ENCODE measurements at regions not wholly inside any gene's neighbourhood (a gene's known extent, or its start where the extent isn't known, plus 50 kb on each side); places are given as distances from the start of the nearest gene placed in this dataset.
"Not testable (repeated sequence)": the region's sequence is repeated elsewhere in the genome, so short reads cannot be mapped to it uniquely, and the experiment has no call there.

GRCh38 chr1:190688096-190688495, 210.4 kb upstream of the BRINP3 start:
- Mint-ChIP-seq H3K36me3 (no peaks in the 10 kb centered on the region), H3K4me1 (no peaks in the 10 kb centered on the region), H3K27ac (no peak overlapping the region), H3K9me3 (peaks cover 15 to 43% (median 25%) of the 10 kb centered on the region in 6 donors), H3K4me3 (no peak overlapping the region), H3K27me3 (ENCODE audit: low read depth in 3 of 3) (no peaks in the 10 kb centered on the region)
- no peak for DNase-seq

GRCh38 chr1:190698488-190698887, 220.8 kb upstream of the BRINP3 start:
- peaks cover 10 to 45% (median 24%) of the 10 kb centered on the region in 6 donors for H3K9me3 Mint-ChIP-seq
- H3K27me3 Mint-ChIP-seq (ENCODE audit: low read depth in 3 of 3); H3K36me3 Mint-ChIP-seq; H3K27ac Mint-ChIP-seq; H3K4me1 Mint-ChIP-seq; DNase-seq; H3K4me3 Mint-ChIP-seq: not testable (repeated sequence)

GRCh38 chr1:190699165-190699564, 221.5 kb upstream of the BRINP3 start:
- no peak for DNase-seq
- H3K9me3 Mint-ChIP-seq, result peaks cover 10 to 45% (median 30%) of the 10 kb centered on the region in 6 donors
- peaks cover 0 to 3% (median 0%) of the 10 kb centered on the region in 3 donors for H3K36me3 Mint-ChIP-seq

GRCh38 chr1:190708418-190709057, 230.9 kb upstream of the BRINP3 start:
- H3K27me3 Mint-ChIP-seq (ENCODE audit: low read depth in 3 of 3), result no peaks in the 10 kb centered on the region
- no peak for DNase-seq
- peaks cover 11 to 56% (median 36%) of the 10 kb centered on the region in 6 donors for H3K9me3 Mint-ChIP-seq

More at GRCh38 chr1:190699165-190699564, 221.5 kb upstream of the BRINP3 start:
- Mint-ChIP-seq H3K4me3 (no peak overlapping the region), H3K27me3 (ENCODE audit: low read depth in 3 of 3) (no peaks in the 10 kb centered on the region), H3K4me1 (no peaks in the 10 kb centered on the region), H3K27ac (no peak overlapping the region)

GRCh38 chr1:190711069-190711468, 233.4 kb upstream of the BRINP3 start:
- no peak overlapping the region for H3K27ac Mint-ChIP-seq
- H3K4me3 Mint-ChIP-seq, result no peak overlapping the region
- DNase-seq, result no peak
- no peaks in the 10 kb centered on the region for H3K4me1 Mint-ChIP-seq
- no peaks in the 10 kb centered on the region for H3K27me3 Mint-ChIP-seq (ENCODE audit: low read depth in 3 of 3)
- H3K9me3 Mint-ChIP-seq, result peaks cover 13 to 53% (median 26%) of the 10 kb centered on the region in 6 donors
- peaks cover 0 to 5% (median 0%) of the 10 kb centered on the region in 3 donors for H3K36me3 Mint-ChIP-seq

More at GRCh38 chr1:190708418-190709057, 230.9 kb upstream of the BRINP3 start:
- no peak overlapping the region for H3K4me3 Mint-ChIP-seq
- H3K36me3 Mint-ChIP-seq, result peaks cover 0 to 5% (median 0%) of the 10 kb centered on the region in 3 donors
- no peak overlapping the region for H3K27ac Mint-ChIP-seq
- H3K4me1 Mint-ChIP-seq, result no peaks in the 10 kb centered on the region

- DNase-seq, result no peak
- Mint-ChIP-seq H3K4me1 (no peaks in the 10 kb centered on the region), H3K36me3 (no peaks in the 10 kb centered on the region), H3K9me3 (peaks cover 7 to 54% (median 21%) of the 10 kb centered on the region in 6 donors), H3K27me3 (ENCODE audit: low read depth in 3 of 3) (peaks cover 0 to 2% (median 0%) of the 10 kb centered on the region in 3 donors), H3K27ac (no peak overlapping the region), H3K4me3 (no peak overlapping the region)
These were observed 239.4 kb upstream of the BRINP3 start for GRCh38 chr1:190717055-190717454.

- Mint-ChIP-seq H3K36me3 (no peaks in the 10 kb centered on the region), H3K4me3 (no peak overlapping the region), H3K9me3 (peaks cover 2 to 12% (median 8%) of the 10 kb centered on the region in 6 donors), H3K27me3 (ENCODE audit: low read depth in 3 of 3) (no peaks in the 10 kb centered on the region), H3K4me1 (no peaks in the 10 kb centered on the region), H3K27ac (no peak overlapping the region)
- no peak for DNase-seq
These were observed 259.4 kb upstream of the BRINP3 start for GRCh38 chr1:190736971-190737590.

GRCh38 chr1:190738317-190738716, 260.7 kb upstream of the BRINP3 start:
- H3K27me3 Mint-ChIP-seq (ENCODE audit: low read depth in 3 of 3), result no peaks in the 10 kb centered on the region
- H3K27ac Mint-ChIP-seq, result no peak overlapping the region
- peaks cover 2 to 15% (median 10%) of the 10 kb centered on the region in 6 donors for H3K9me3 Mint-ChIP-seq
- no peaks in the 10 kb centered on the region for H3K36me3 Mint-ChIP-seq
- no peak overlapping the region for H3K4me3 Mint-ChIP-seq
- no peak for DNase-seq
- no peaks in the 10 kb centered on the region for H3K4me1 Mint-ChIP-seq

GRCh38 chr1:190739926-190740325, 262.3 kb upstream of the BRINP3 start:
- no peak overlapping the region for H3K4me3 Mint-ChIP-seq
- H3K36me3 Mint-ChIP-seq, result peaks cover 0 to 4% (median 4%) of the 10 kb centered on the region in 3 donors
- no peak overlapping the region for H3K27ac Mint-ChIP-seq
- no peaks in the 10 kb centered on the region for H3K27me3 Mint-ChIP-seq (ENCODE audit: low read depth in 3 of 3)
- DNase-seq, result no peak
- no peaks in the 10 kb centered on the region for H3K4me1 Mint-ChIP-seq
- H3K9me3 Mint-ChIP-seq, result peaks cover 5 to 27% (median 17%) of the 10 kb centered on the region in 6 donors

- Mint-ChIP-seq H3K4me1 (no peaks in the 10 kb centered on the region), H3K4me3 (no peak overlapping the region), H3K36me3 (peaks cover 0 to 4% (median 4%) of the 10 kb centered on the region in 3 donors), H3K27me3 (ENCODE audit: low read depth in 3 of 3) (no peaks in the 10 kb centered on the region), H3K27ac (no peak overlapping the region), H3K9me3 (peaks cover 4 to 25% (median 15%) of the 10 kb centered on the region in 6 donors)
- DNase-seq, result no peak
These were observed 270.0 kb upstream of the BRINP3 start for GRCh38 chr1:190747704-190748103.

GRCh38 chr1:190752131-190752530, 274.5 kb upstream of the BRINP3 start:
- no peak overlapping the region for H3K27ac Mint-ChIP-seq
- no peak for DNase-seq
- H3K36me3 Mint-ChIP-seq, result no peaks in the 10 kb centered on the region
- peaks cover 0 to 16% (median 9%) of the 10 kb centered on the region in 6 donors for H3K9me3 Mint-ChIP-seq
- no peaks in the 10 kb centered on the region for H3K4me1 Mint-ChIP-seq
- H3K4me3 Mint-ChIP-seq, result no peak overlapping the region
- no peaks in the 10 kb centered on the region for H3K27me3 Mint-ChIP-seq (ENCODE audit: low read depth in 3 of 3)

- Mint-ChIP-seq H3K27ac (no peak overlapping the region), H3K9me3 (peaks cover 0 to 24% (median 11%) of the 10 kb centered on the region in 6 donors), H3K4me3 (no peak overlapping the region), H3K4me1 (no peaks in the 10 kb centered on the region), H3K27me3 (ENCODE audit: low read depth in 3 of 3) (no peaks in the 10 kb centered on the region), H3K36me3 (no peaks in the 10 kb centered on the region)
- DNase-seq, result no peak
These were observed 277.0 kb upstream of the BRINP3 start for GRCh38 chr1:190754666-190755065.

- no peaks in the 10 kb centered on the region for H3K36me3 Mint-ChIP-seq
- H3K27me3 Mint-ChIP-seq (ENCODE audit: low read depth in 3 of 3), result no peaks in the 10 kb centered on the region
- no peak overlapping the region for H3K27ac Mint-ChIP-seq
- DNase-seq, result no peak
- H3K4me3 Mint-ChIP-seq, result no peak overlapping the region
- H3K9me3 Mint-ChIP-seq, result peaks cover 1 to 41% (median 16%) of the 10 kb centered on the region in 6 donors
- no peaks in the 10 kb centered on the region for H3K4me1 Mint-ChIP-seq
These were observed 282.1 kb upstream of the BRINP3 start for GRCh38 chr1:190759807-190760206.

GRCh38 chr1:190762325-190762724, 284.7 kb upstream of the BRINP3 start:
- H3K9me3 Mint-ChIP-seq, result peaks cover 4 to 54% (median 24%) of the 10 kb centered on the region in 6 donors
- no peak for DNase-seq

More at GRCh38 chr1:190762325-190762724, 284.7 kb upstream of the BRINP3 start:
- Mint-ChIP-seq H3K36me3 (peaks cover 0 to 3% (median 0%) of the 10 kb centered on the region in 3 donors), H3K4me3 (no peak overlapping the region), H3K27me3 (ENCODE audit: low read depth in 3 of 3) (no peaks in the 10 kb centered on the region), H3K27ac (no peak overlapping the region), H3K4me1 (no peaks in the 10 kb centered on the region)

Measured in immature natural killer cell (primary cell).